HFF-Myc (cell line): ENCODE measurements at regions not wholly inside any gene's neighbourhood (a gene's known extent, or its start where the extent isn't known, plus 50 kb on each side); places are given as distances from the start of the nearest gene placed in this dataset.
"Not testable (repeated sequence)": the region's sequence is repeated elsewhere in the genome, so short reads cannot be mapped to it uniquely, and the experiment has no call there.

ENCODE experiments used
- DNase-seq: peaks from one replicate; pipeline ENCODE4 v3.0.0-alpha.2; 2011; ENCODE audit warnings: low read depth; ENCODE audit errors: extremely low read depth
- H3K4me3 ChIP-seq: replicated peaks from 2 replicates; pipeline ENCODE4 v1.5.1; 2011; ENCODE audit warnings: low read depth, mild to moderate bottlenecking, control low read depth, low read length
- TF ChIP-seq, protein P1 (sequence below): IDR thresholded peaks from 2 replicates; pipeline ENCODE4 v1.5.1; 2012; ENCODE audit warnings: mild to moderate bottlenecking, low read depth, low read length, control low read depth; ENCODE audit errors: missing control alignments

DNA sequence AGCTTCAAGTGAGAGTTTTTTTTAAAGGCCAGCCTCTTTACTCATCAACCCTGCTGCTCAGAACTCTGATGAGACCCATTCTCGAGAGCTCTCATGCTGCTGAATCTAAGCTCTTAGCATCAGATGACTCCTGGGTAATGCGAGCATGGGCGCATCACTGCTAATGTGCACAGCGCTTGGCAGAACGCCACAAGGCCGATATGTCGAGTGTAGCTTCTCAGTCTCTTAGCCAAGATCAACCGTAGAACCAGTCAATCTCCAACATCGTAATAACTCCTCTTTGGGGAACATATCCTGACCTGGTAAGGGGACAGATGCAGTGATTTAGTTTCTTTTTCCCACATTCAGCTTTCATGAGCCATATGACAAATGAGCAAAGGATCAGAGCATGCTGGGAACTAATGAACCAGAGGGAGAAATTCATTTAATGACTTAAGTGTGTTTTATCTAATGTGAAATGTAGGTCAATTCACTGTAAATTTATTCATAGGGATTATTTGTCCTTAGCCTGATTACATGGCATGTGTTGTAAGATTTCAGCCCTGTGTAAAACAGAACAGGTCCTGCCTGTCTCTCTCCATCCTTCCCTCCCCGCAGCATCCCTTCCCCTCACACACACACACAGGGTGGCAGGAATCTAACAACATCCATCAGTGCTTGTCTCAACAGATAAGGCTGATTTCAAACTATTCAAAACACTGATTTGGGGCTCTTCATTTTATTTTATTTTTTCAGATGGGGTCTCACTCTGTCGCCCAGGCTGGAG is 195.4 kb upstream of the C2CD4B start:
- no peak overlapping the region for H3K4me3 ChIP-seq
- TF ChIP-seq, protein P1, sequence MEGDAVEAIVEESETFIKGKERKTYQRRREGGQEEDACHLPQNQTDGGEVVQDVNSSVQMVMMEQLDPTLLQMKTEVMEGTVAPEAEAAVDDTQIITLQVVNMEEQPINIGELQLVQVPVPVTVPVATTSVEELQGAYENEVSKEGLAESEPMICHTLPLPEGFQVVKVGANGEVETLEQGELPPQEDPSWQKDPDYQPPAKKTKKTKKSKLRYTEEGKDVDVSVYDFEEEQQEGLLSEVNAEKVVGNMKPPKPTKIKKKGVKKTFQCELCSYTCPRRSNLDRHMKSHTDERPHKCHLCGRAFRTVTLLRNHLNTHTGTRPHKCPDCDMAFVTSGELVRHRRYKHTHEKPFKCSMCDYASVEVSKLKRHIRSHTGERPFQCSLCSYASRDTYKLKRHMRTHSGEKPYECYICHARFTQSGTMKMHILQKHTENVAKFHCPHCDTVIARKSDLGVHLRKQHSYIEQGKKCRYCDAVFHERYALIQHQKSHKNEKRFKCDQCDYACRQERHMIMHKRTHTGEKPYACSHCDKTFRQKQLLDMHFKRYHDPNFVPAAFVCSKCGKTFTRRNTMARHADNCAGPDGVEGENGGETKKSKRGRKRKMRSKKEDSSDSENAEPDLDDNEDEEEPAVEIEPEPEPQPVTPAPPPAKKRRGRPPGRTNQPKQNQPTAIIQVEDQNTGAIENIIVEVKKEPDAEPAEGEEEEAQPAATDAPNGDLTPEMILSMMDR = no peak
- DNase-seq = no peak

DNA sequence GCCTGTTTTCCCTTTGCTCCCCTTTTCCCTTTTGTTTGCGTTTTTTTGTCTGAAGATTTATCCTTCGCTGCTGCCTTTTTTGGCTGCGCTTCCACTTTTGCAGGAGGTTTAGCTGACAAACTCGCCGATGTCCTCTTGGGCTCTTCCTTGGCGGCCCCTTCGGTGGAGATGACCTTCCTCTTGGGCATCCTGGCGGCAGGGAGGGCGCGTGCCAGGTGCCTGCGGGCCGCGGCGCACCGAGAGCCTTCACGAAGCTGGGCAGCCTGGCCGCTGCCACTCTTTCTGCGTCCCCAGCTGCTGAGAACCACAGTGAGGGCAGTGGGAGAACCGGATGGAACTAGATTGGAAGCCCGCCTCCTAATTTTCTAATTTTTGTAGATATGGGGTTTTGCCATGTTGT is 197.1 kb upstream of the C2CD4B start:
- no peak overlapping the region for H3K4me3 ChIP-seq
- DNase-seq = no peak
- TF ChIP-seq, protein P1 = no peak

DNA sequence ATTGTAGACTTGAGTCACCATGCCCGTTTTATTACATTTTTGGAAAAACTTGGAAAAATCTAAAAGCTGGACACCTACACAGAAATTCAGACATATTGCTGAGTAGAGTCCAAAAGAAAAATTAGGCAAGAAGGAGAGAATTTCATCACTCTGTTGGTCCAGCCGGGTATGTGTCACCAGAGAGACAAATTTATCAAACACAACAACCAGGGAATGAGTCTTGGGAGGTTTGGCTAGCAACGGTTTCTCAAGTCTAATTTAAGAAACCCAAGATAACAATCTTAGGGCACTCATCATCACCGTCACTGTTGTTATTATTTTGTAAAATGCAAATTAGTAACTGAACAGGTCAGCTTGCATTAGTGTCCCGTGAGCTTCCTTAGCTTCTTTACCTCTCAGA is 197.5 kb upstream of the C2CD4B start:
- TF ChIP-seq, protein P1 = no peak
- no peak for DNase-seq
- H3K4me3 ChIP-seq = no peak overlapping the region

DNA sequence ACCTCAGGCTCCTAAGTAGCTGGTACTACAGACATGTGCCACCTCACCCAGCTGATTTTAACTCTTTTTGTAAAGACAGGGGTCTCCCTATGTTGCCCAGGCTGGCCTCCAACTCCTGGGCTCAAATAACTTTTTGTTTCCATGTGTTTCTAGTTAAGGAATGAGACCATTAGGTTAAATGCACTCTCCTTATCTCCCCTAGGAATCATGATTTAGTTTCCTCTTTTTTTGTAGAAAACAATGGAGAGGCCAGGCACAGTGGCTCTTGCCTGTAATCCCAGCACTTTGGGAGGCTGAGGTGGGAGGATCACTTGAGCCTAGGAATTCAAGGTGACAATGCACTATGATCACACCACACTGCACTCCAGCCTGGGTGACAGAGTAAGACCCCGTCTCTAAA is 198.8 kb upstream of the C2CD4B start:
- DNase-seq = no peak
- TF ChIP-seq, protein P1 = no peak

DNA sequence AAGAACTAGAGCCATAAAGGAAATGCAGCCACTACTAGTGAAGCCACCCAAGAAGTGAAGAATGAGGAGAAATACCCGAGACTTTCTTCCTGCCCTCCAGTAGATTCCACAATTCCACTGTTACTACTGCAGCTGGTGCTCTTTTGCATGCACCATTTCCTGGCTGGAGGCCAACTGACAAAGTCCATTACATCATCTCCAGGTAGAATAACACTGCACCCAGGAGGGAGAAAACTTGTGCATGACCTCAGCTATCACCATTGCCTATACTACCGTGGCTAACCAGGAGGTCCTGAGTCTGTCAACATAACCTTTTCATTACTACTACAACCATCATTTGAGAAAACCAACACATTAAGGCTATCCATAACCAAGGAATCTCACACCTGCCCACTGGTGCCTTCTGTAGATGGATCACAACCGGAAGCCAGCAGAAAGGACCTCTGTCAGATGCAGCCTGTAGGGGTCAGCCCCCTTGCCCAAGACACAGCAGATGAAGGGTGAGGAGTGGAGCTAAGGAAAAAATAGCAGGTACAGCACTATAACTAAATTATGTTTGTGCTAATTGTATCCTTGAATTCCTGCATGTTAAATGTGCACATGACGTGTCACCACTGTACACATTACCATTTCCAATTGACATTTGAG is 200.8 kb upstream of the C2CD4B start:
- DNase-seq = no peak
- no peak overlapping the region for H3K4me3 ChIP-seq
- TF ChIP-seq, protein P1 = no peak

More for the DNA sequence above, 198.8 kb upstream of the C2CD4B start:
- no peak overlapping the region for H3K4me3 ChIP-seq

DNA sequence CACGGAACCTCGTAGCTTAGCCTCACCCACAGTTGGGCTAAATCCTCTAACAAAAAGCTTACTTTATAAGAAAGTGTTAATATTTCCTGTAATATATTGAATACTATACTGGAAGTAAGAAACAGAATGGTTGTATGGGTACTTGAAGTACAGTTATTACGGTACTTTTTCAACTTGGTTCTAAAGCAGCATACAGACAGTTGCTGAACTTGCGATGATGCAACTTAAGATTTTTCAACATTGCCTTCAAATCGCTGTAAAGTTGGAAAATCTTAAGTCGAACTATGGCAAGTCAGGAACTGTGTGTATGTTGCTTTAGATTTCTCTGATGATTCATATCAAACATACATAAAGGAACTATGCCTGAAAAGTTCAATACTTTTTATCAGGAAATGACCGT is 204.4 kb upstream of the C2CD4B start:
- TF ChIP-seq, protein P1 = no peak
- DNase-seq = no peak
- no peak overlapping the region for H3K4me3 ChIP-seq

DNA sequence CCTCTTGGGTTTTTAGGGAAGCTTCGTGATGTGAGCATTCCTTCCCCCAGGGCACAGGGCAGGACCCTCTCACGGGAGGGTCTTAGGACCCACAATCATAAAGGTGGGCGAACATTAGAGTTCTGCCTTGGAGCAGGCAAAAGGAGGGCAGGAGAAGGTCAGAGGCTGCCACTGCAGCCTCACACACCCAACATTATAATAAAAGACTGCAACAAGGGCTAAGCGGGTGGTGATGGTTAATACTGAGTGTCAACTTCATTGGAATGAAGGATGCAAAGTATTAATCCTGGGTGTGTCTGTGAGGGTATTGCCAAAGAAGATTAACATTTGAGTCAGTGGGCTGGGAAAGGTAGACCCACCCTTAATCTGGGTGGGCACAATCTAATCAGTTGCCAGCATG is 206.6 kb upstream of the C2CD4B start:
- DNase-seq, H3K4me3 ChIP-seq: not testable (repeated sequence)
